ENCODE measurements at regions not wholly inside any gene's neighbourhood (a gene's known extent, or its start where the extent isn't known, plus 50 kb on each side); places are given as distances from the start of the nearest gene placed in this dataset.

DNA sequence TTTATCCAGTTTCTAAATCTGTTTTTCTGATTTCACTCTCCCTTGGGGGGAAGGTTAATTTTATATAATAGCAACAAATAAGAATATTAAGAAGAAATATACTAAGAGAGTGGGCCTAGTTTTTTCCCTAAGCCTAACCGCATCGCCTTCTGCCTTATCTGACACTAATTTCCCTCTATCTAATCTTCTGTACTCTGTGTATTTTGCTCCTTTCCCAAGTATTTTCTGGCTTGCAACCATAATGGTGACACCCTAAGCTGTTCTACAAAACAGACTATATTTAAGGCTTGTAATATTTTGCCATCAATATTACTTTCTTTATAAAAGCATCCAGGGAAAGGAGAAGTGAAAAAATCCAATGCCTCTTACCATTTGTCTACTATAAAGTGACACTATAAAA lies 1168.8 kb downstream of the GALC start:
- 88% methylated on average over 2 of the region's 2 CpGs for WGBS (ENCODE audit: low lambda C conversion rate)
- ChIA-PET CTCF (ENCODE audit: low intra/inter-chr PET ratio, low total read pairs) (no interaction called here), POLR2A (no interaction called here)
- Histone ChIP-seq H4K20me1 (ENCODE audit: insufficient read depth, low read length) (no peaks in the 10 kb centered on the region), H3K4me2 (ENCODE audit: low read depth, low read length) (no peak overlapping the region), H2AFZ (ENCODE audit: low read length) (no peak overlapping the region), H3K9ac (ENCODE audit: insufficient read depth, low read depth, low read length) (no peak overlapping the region), H3K27me3 (ENCODE audit: control insufficient read depth in 1 of 2, insufficient read depth in 2 of 2, low read length in 2 of 2) (no peaks in the 10 kb centered on the region), H3K79me2 (ENCODE audit: insufficient read depth, low read length) (no peaks in the 10 kb centered on the region), H3K27ac (ENCODE audit: extremely low read length, insufficient read depth, low read length) (no peak overlapping the region), H3K9me3 (ENCODE audit: low read length) (no peaks in the 10 kb centered on the region), H3K4me1 (ENCODE audit: insufficient read depth, low read length) (no peaks in the 10 kb centered on the region; the same call in 1 of the 2 replicates), H3K36me3 (replicated peaks in 1 of 2; ENCODE audit: control insufficient read depth in 1 of 2, insufficient read depth in 2 of 2, low read length in 2 of 2) (no peaks in the 10 kb centered on the region; a peak in 1 of 5 replicates), H3K4me3 (replicated peaks in 1 of 3; ENCODE audit: insufficient read depth in 1 of 3, low read depth in 2 of 3, low read length in 3 of 3) (no peak overlapping the region)
- no peak for TF ChIP-seq HOXA3 (CRISPR knock-in tag; IDR thresholded peaks at IDR 0.05)
- TF ChIP-seq TCF7 (IDR thresholded peaks at IDR 0.05; ENCODE audit: low read depth) = no peak
- no peak for TF ChIP-seq MEIS1 (CRISPR knock-in tag; IDR thresholded peaks at IDR 0.05; ENCODE audit: borderline replicate concordance)
- TF ChIP-seq RBM39 (IDR thresholded peaks at IDR 0.05; ENCODE audit: low read depth, low read length, poor library complexity, severe bottlenecking) = no peak
- TF ChIP-seq FOXA1 (IDR thresholded peaks at IDR 0.05) = no peak
- no peak for TF ChIP-seq FOXA1 (CRISPR knock-in tag; IDR thresholded peaks at IDR 0.05)
- TF ChIP-seq SAP130 (CRISPR knock-in tag; IDR thresholded peaks at IDR 0.05; ENCODE audit: low read depth) = no peak
- no peak for TF ChIP-seq CAMTA2 (CRISPR knock-in tag; IDR thresholded peaks at IDR 0.05; ENCODE audit: borderline replicate concordance)
- TF ChIP-seq, protein P1, sequence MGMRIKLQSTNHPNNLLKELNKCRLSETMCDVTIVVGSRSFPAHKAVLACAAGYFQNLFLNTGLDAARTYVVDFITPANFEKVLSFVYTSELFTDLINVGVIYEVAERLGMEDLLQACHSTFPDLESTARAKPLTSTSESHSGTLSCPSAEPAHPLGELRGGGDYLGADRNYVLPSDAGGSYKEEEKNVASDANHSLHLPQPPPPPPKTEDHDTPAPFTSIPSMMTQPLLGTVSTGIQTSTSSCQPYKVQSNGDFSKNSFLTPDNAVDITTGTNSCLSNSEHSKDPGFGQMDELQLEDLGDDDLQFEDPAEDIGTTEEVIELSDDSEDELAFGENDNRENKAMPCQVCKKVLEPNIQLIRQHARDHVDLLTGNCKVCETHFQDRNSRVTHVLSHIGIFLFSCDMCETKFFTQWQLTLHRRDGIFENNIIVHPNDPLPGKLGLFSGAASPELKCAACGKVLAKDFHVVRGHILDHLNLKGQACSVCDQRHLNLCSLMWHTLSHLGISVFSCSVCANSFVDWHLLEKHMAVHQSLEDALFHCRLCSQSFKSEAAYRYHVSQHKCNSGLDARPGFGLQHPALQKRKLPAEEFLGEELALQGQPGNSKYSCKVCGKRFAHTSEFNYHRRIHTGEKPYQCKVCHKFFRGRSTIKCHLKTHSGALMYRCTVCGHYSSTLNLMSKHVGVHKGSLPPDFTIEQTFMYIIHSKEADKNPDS (CRISPR knock-in tag; IDR thresholded peaks at IDR 0.05) = no peak
- no peak for TF ChIP-seq ZNF557 (CRISPR knock-in tag; IDR thresholded peaks at IDR 0.05)
- no peak for TF ChIP-seq IKZF1 (IDR thresholded peaks at IDR 0.05)
- TF ChIP-seq NFATC3 (CRISPR knock-in tag; IDR thresholded peaks at IDR 0.05) = no peak
- no peak for TF ChIP-seq HCFC1 (IDR thresholded peaks at IDR 0.05; ENCODE audit: low read depth, low read length)
- TF ChIP-seq SIN3B (IDR thresholded peaks at IDR 0.05; ENCODE audit: low read length) = no peak
- TF ChIP-seq, protein P2, sequence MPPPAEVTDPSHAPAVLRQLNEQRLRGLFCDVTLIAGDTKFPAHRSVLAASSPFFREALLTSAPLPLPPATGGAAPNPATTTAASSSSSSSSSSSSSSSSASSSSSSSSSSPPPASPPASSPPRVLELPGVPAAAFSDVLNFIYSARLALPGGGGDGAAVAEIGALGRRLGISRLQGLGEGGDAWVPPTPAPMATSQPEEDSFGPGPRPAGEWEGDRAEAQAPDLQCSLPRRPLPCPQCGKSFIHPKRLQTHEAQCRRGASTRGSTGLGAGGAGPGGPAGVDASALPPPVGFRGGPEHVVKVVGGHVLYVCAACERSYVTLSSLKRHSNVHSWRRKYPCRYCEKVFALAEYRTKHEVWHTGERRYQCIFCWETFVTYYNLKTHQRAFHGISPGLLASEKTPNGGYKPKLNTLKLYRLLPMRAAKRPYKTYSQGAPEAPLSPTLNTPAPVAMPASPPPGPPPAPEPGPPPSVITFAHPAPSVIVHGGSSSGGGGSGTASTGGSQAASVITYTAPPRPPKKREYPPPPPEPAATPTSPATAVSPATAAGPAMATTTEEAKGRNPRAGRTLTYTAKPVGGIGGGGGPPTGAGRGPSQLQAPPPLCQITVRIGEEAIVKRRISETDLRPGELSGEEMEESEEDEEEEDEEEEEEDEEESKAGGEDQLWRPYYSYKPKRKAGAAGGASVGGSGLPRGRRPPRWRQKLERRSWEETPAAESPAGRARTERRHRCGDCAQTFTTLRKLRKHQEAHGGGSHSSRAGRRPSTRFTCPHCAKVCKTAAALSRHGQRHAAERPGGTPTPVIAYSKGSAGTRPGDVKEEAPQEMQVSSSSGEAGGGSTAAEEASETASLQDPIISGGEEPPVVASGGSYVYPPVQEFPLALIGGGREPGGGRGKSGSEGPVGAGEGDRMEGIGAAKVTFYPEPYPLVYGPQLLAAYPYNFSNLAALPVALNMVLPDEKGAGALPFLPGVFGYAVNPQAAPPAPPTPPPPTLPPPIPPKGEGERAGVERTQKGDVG (CRISPR knock-in tag; IDR thresholded peaks at IDR 0.05; ENCODE audit: borderline replicate concordance) = no peak
- TF ChIP-seq GABPB1 (CRISPR knock-in tag; IDR thresholded peaks at IDR 0.05) = no peak
- TF ChIP-seq HNRNPLL (IDR thresholded peaks at IDR 0.05; ENCODE audit: low read depth, low read length, poor library complexity, severe bottlenecking) = no peak
- TF ChIP-seq ZNF256 (CRISPR knock-in tag; conservative IDR thresholded peaks at IDR 0.05) = no peak
- TF ChIP-seq, protein P3, sequence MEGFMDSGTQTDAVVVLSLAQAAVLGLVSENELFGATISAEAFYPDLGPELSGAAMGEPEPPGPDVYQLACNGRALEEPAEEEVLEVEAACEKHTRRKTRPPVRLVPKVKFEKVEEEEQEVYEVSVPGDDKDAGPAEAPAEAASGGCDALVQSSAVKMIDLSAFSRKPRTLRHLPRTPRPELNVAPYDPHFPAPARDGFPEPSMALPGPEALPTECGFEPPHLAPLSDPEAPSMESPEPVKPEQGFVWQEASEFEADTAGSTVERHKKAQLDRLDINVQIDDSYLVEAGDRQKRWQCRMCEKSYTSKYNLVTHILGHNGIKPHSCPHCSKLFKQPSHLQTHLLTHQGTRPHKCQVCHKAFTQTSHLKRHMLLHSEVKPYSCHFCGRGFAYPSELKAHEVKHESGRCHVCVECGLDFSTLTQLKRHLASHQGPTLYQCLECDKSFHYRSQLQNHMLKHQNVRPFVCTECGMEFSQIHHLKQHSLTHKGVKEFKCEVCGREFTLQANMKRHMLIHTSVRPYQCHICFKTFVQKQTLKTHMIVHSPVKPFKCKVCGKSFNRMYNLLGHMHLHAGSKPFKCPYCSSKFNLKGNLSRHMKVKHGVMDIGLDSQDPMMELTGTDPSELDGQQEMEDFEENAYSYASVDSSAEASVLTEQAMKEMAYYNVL (CRISPR knock-in tag; IDR thresholded peaks at IDR 0.05; ENCODE audit: borderline replicate concordance) = no peak
- in situ Hi-C loops (cut with HindIII; ENCODE audit: extremely low pct_ligation_motif_present, low pct_unique_long_range_greater_than_20kb) = no loop called here
- DNase-seq (ENCODE audit: low spot score) = no peak
- FAIRE-seq = no peak
- BruUV-seq (replicated peaks) = no TSS peak
- ATAC-seq = no peak
- intact Hi-C loops (cut with micrococcal nuclease; ENCODE audit: unreplicated experiment) = no loop called here
